Sigmoid colon (tissue), 4 donors: ENCODE measurements at regions not wholly inside any gene's neighbourhood (a gene's known extent, or its start where the extent isn't known, plus 50 kb on each side); places are given as distances from the start of the nearest gene placed in this dataset.

Experiments
- CTCF ChIP-seq, 4 experiments: fragments of 450-650 bp in 3 of 4; fragments of 200-600 bp in 1 of 4; IDR thresholded peaks; one replicate each; pipeline ENCODE4 v1.5.1; 2016 to 2019; ENCODE audit warnings: antibody characterized with exemption in 4 of 4, mild to moderate bottlenecking in 3 of 4, moderate library complexity in 2 of 4
- POLR2A ChIP-seq, 2 donors: fragments of 450-650 bp; IDR thresholded peaks; one replicate each; pipeline ENCODE4 v1.6.1; 2016; ENCODE audit warnings: antibody characterized with exemption in 2 of 2, mild to moderate bottlenecking in 2 of 2, moderate library complexity in 2 of 2
- POLR2AphosphoS5 ChIP-seq, 4 donors: sonication (generic); formaldehyde crosslinking; IDR thresholded peaks; one replicate each; pipeline ENCODE4 v1.6.1; 2017; ENCODE audit warnings: antibody characterized with exemption in 4 of 4

DNA sequence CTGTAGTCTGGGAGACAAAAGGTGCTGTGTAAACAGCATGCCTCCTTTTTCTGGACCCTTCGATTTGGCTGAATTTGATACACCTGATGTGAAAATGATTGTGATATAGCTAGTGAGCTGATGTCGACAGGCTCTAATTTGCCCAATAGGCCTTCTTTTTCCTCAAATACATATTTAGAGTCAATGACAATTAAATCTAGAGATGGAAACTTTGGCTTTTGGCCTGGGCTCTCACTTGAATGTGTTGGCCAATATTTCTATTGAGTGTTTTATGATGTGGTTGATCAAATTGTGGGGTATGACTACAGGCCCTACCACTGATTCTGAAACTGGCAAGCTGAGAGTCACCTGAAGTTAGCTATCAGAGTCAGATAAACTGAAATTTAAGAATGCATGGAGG, 151.8 kb upstream of the MEOX2 start:
- no peak for TF ChIP-seq CTCF (IDR thresholded peaks at IDR 0.05)
- TF ChIP-seq POLR2AphosphoS5 (IDR thresholded peaks at IDR 0.05), result no peak
- no peak for TF ChIP-seq POLR2A (IDR thresholded peaks at IDR 0.05)
